ENCODE measurements at regions not wholly inside any gene's neighbourhood (a gene's known extent, or its start where the extent isn't known, plus 50 kb on each side); places are given as distances from the start of the nearest gene placed in this dataset.

- TF ChIP-seq CTCF (conservative IDR thresholded peaks at IDR 0.05; ENCODE audit: low read length): no peak
- TF ChIP-seq EZH2phosphoT487 (IDR thresholded peaks at IDR 0.05; ENCODE audit: borderline replicate concordance, low read depth, low read length): no peak
- H4K20me1 ChIP-seq (ENCODE audit: insufficient read depth, low read length): no peaks in the 10 kb centered on the region
- CTCF ChIA-PET (ENCODE audit: unreplicated experiment): no interaction called here
These were observed 236.1 kb upstream of the USP25 start for GRCh38 chr21:15493646-15494045.

GRCh38 chr21:15494481-15494880, 235.3 kb upstream of the USP25 start:
- no peak overlapping the region for H3K4me2 ChIP-seq (ENCODE audit: low read length)
- no peaks in the 10 kb centered on the region for H3K4me1 ChIP-seq (ENCODE audit: insufficient read depth, low read length, poor library complexity, severe bottlenecking)
- no peak overlapping the region for H2AFZ ChIP-seq (ENCODE audit: low read length)
- H3K9me3 ChIP-seq (ENCODE audit: low read length): no peaks in the 10 kb centered on the region
- H3K79me2 ChIP-seq (ENCODE audit: insufficient read depth, low read depth, low read length): no peaks in the 10 kb centered on the region
- no TSS peak for BruUV-seq (replicated peaks)
- H3K9me2 ChIP-seq (ENCODE audit: insufficient read depth, low read length): no peaks in the 10 kb centered on the region
- intact Hi-C loops (cut with micrococcal nuclease; ENCODE audit: unreplicated experiment): no loop called here
- no peaks in the 10 kb centered on the region for H4K20me1 ChIP-seq (ENCODE audit: insufficient read depth, low read length)
- DNase-seq (ENCODE audit: low spot score): no peak
- no peaks in the 10 kb centered on the region for H3K36me3 ChIP-seq (ENCODE audit: insufficient read depth, low read length)
- POLR2A ChIA-PET: no interaction called here
- no peak overlapping the region for H3K27ac ChIP-seq (ENCODE audit: low read depth, low read length, poor library complexity, severe bottlenecking)
- CTCF ChIA-PET (ENCODE audit: unreplicated experiment): no interaction called here
- TF ChIP-seq CTCF (conservative IDR thresholded peaks at IDR 0.05; ENCODE audit: low read length) (no peak), EZH2phosphoT487 (IDR thresholded peaks at IDR 0.05; ENCODE audit: borderline replicate concordance, low read depth, low read length) (no peak)
- no peak overlapping the region for H3K4me3 ChIP-seq (ENCODE audit: low read depth, low read length, poor library complexity, severe bottlenecking)

More at GRCh38 chr21:15493646-15494045, 236.1 kb upstream of the USP25 start:
- Histone ChIP-seq H3K9me3 (ENCODE audit: low read length) (no peaks in the 10 kb centered on the region), H3K4me2 (ENCODE audit: low read length) (no peak overlapping the region), H3K36me3 (ENCODE audit: insufficient read depth, low read length) (no peaks in the 10 kb centered on the region), H3K9me2 (ENCODE audit: insufficient read depth, low read length) (no peaks in the 10 kb centered on the region), H3K27ac (ENCODE audit: low read depth, low read length, poor library complexity, severe bottlenecking) (no peak overlapping the region), H2AFZ (ENCODE audit: low read length) (no peak overlapping the region), H3K4me3 (ENCODE audit: low read depth, low read length, poor library complexity, severe bottlenecking) (no peak overlapping the region), H3K79me2 (ENCODE audit: insufficient read depth, low read depth, low read length) (no peaks in the 10 kb centered on the region), H3K4me1 (ENCODE audit: insufficient read depth, low read length, poor library complexity, severe bottlenecking) (no peaks in the 10 kb centered on the region)
- POLR2A ChIA-PET: no interaction called here
- no peak for DNase-seq (ENCODE audit: low spot score)
- intact Hi-C loops (cut with micrococcal nuclease; ENCODE audit: unreplicated experiment): no loop called here
- BruUV-seq (replicated peaks): no TSS peak

DNA sequence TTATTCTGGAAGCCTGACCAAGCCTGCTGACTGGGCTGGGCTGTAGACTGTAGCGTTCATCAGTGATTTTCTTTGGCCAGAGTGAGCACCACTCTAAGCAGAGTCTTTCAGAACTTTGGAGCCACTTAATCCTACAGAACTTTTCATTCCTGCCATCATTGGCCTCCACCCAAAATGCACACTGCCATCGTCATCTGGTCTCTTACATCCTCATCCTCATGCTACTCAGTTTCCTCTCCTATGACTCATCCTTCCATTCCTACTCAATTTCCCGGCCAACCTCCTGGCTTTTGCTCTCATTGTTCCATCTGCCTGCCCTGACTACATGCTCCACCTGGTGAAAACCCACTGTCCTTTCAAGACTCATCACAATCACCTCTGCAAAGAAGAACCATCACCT, 233.8 kb upstream of the USP25 start:
- BruUV-seq (replicated peaks): no TSS peak
- H3K4me3 ChIP-seq (ENCODE audit: low read depth, low read length, poor library complexity, severe bottlenecking): no peak overlapping the region
- H3K9me3 ChIP-seq (ENCODE audit: low read length): no peaks in the 10 kb centered on the region
- no peaks in the 10 kb centered on the region for H3K9me2 ChIP-seq (ENCODE audit: insufficient read depth, low read length)
- no peak for DNase-seq (ENCODE audit: low spot score)
- H3K27ac ChIP-seq (ENCODE audit: low read depth, low read length, poor library complexity, severe bottlenecking): no peak overlapping the region
- H2AFZ ChIP-seq (ENCODE audit: low read length): no peak overlapping the region
- ChIA-PET CTCF (ENCODE audit: unreplicated experiment) (no interaction called here), POLR2A (interaction anchor here (0.5 to 1.2 kb wide), 4 partner anchors 18 to 962 kb away, joined by 3 to 8 read pairs (median 4); no protein-coding TSS in a partner anchor)
- H3K4me1 ChIP-seq (ENCODE audit: insufficient read depth, low read length, poor library complexity, severe bottlenecking): no peaks in the 10 kb centered on the region
- H3K79me2 ChIP-seq (ENCODE audit: insufficient read depth, low read depth, low read length): no peaks in the 10 kb centered on the region
- H4K20me1 ChIP-seq (ENCODE audit: insufficient read depth, low read length): no peaks in the 10 kb centered on the region
- H3K4me2 ChIP-seq (ENCODE audit: low read length): no peak overlapping the region
- no peaks in the 10 kb centered on the region for H3K36me3 ChIP-seq (ENCODE audit: insufficient read depth, low read length)
- TF ChIP-seq EZH2phosphoT487 (IDR thresholded peaks at IDR 0.05; ENCODE audit: borderline replicate concordance, low read depth, low read length): no peak
- TF ChIP-seq CTCF (conservative IDR thresholded peaks at IDR 0.05; ENCODE audit: low read length): no peak
- intact Hi-C loops (cut with micrococcal nuclease; ENCODE audit: unreplicated experiment): no loop called here

All from OCI-LY7 (cell line).